ENCODE measurements at regions not wholly inside any gene's neighbourhood (a gene's known extent, or its start where the extent isn't known, plus 50 kb on each side); places are given as distances from the start of the nearest gene placed in this dataset.

DNA sequence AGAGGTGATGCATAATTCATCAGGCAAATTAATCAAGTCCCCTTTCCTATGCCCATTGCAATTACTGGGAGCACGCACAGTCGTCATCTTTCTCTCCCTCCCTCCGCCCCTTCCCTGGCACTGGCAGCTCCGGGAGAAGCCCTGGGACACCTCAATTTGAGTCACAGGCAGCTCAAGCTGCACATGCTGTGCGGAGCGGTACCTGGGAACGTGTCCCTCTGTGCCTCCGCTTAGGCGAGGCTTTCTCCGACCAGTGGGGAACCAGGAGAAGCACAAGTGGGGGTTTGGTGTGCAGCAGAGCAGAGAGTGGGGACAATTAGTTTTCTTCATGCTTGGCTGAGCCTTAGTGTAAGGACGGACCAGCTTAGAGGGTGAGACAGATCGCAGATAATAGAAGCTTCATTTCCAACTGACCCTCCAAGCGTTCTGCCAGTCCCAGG is 88.3 kb downstream of the SOX14 start:
- TF ChIP-seq, protein P1, sequence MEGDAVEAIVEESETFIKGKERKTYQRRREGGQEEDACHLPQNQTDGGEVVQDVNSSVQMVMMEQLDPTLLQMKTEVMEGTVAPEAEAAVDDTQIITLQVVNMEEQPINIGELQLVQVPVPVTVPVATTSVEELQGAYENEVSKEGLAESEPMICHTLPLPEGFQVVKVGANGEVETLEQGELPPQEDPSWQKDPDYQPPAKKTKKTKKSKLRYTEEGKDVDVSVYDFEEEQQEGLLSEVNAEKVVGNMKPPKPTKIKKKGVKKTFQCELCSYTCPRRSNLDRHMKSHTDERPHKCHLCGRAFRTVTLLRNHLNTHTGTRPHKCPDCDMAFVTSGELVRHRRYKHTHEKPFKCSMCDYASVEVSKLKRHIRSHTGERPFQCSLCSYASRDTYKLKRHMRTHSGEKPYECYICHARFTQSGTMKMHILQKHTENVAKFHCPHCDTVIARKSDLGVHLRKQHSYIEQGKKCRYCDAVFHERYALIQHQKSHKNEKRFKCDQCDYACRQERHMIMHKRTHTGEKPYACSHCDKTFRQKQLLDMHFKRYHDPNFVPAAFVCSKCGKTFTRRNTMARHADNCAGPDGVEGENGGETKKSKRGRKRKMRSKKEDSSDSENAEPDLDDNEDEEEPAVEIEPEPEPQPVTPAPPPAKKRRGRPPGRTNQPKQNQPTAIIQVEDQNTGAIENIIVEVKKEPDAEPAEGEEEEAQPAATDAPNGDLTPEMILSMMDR (conservative IDR thresholded peaks at IDR 0.05), result no peak
- TF ChIP-seq ZFX (IDR thresholded peaks at IDR 0.05), result no peak
